ENCODE measurements at regions not wholly inside any gene's neighbourhood (a gene's known extent, or its start where the extent isn't known, plus 50 kb on each side); places are given as distances from the start of the nearest gene placed in this dataset.

DNA sequence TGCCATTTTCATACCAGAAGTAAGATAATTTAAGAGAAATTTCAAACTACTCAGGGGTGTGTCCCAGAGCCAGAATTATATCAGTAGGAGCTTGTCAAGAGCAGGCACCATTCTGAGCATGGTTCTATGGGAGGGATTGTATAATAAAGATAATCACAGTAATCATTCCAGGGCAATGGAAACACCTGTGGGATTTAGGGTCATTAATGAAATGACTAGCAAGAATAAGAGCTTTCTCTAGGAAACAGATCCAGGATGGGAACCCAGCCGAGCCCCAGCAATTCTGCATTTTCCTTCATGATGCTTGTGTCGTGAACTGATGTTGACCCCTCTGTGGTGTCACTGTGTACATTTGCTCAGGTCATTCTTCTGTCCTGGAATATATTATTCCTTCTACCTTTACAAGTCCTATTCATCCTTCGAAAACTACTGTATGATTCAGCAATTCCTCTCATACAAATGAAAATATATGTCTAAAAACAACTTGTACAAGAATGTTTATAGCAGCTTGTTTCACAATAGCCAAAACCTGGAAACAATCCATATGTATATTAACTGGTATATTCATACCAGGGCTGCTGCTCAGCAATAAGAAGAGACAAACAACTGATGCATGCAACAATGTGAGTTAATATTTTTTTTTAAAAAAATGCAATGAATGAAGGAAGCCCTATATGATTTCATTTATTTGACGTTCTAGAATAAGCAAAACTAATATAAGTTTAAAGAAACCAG lies 687.8 kb upstream of the KLHL29 start:
- no peak for DNase-seq

DNA sequence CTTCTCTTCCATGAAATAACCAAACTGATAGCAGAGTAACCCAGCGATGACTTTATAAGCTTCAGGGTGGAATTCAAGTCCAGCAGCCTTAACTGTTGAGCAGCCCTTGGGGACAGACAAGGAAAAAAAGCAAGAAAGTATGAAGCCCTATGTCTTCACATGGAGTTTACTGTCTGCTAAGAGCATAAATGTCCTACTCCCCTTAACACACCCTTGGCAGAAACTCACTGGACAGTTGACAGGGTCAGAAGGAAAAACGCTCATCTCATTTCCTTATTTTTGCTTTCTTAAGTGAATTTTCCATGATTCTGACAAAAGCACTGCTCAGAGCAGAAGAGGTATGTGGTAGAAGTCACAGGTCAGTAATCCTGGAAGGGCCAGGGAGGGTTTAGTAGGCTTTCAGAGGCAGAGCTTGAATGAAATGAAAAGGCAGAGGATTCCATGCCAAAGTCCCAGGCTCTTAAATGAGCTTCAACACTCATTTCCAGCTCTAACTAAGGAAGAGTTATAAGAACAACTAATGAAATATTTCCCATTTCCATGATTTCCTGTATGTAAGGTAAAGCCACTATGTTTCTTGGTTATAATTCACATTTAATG lies 683.3 kb upstream of the KLHL29 start:
- no peak for DNase-seq

DNA sequence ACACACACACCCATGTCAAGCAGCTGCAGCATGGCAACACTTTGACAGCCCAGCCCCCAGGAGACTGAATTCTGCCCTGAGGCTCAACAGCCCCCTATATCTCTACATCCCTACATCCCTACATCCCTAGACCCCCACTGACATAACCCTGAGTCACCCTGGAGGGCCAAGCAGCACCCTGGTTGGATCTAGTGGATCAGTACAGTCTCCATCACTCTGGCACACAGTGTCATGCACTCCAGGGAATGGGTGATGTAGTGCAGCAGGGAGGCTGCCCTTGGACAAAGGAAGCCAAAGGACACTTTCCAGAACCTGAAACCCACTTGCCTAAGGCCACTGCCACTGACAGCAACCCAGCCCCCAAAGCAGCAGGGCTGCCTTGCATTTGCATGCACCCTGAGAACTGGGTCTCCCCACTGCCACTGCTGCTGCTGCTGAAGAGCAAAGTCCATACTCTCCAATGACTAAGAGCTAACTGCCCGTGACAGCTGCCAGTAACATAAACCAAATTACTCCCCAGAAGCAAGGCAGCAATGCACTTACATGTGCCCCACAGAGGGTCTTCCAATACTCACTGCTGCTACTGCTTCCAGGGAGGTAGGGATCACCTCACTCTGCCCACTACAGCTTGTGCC lies 681.6 kb upstream of the KLHL29 start:
- DNase-seq: no peak

DNA sequence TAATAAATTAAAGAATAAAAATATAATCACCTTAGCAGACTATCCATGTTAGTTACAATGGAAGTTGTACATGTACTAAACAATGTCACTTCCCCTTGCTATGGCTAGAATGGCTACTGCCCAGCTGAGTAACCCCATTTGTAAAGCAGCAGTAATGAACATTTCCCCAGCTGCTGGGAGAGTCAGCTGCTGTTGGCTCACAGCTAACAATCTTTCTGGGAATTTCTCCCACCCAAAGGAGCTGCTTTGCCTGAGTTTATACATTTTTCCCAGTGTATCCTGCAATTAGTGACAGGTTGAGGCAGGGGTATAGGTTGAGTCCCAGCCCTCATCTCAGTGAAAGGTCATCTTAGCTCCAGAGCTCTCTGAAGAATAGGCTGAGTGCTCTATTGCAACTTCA lies 665.6 kb upstream of the KLHL29 start:
- DNase-seq: no peak

DNA sequence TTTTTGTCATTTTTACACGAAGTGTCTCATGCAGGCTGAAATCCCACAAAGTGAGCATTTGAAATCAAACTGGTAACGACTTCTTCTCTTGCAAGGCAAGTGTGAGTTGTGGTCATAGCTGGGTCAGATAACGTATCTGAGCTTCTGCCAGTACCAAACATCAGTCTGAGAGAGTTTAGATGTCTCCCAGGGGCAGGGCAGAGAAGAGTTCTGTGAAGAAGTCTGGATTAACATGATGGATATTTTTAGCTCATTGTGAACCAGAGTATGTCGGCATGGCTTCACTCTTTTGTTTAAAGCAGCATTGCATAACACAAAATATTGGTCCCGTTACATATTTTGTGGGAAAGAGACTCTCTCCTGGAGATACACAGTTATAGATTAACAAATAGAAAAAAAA lies 655.5 kb upstream of the KLHL29 start:
- DNase-seq: no peak

DNA sequence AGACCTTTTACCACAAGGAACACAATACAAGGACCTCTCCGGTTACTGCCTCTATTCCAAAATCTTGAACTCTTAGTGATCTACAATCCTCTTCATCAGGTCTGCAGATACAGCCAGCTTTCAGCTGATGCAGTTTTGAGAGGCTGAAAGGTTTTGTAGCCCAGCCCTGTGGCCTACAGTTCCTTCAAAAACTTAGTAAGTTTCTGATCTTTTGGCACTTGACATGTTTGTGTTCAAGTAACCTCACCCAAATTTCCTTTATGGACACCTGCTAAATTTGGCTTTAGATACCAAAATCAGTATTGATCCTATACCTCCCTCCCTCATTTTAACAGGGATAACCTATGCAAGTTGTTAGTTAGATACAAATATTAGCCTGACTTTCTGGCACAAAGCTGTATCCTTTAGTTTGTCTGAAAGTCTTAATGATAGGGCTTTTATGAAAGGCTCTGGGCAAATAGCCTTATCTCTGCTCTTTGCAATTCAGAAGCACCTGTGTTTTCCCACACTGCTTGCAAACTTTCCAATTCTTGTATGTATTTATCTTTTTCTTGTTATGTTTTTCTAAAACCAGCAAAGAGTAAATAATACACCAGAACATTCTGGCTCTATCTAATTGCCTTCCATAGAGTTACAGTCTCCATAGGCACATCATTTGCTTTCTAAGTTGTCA lies 650.5 kb upstream of the KLHL29 start:
- DNase-seq: no peak

DNA sequence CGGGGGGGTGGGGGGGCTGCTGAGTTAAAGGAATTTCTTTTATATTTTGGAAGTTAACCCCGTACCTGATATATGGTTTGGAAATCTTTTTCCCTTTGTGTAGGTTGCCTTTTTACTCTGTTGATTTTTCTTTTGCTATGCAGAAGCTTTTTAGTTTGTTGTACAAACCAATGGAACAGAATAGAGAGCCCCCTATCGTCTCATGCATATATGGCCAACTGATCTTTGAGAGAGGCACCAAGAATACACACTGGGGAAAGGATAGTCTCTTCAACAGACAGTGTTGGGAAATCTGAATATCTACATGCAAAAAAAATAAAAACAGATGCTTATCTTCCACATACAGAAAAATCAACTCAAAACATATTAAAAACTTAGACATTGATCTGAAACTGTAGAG lies 647.8 kb upstream of the KLHL29 start:
- no peak for DNase-seq

DNA sequence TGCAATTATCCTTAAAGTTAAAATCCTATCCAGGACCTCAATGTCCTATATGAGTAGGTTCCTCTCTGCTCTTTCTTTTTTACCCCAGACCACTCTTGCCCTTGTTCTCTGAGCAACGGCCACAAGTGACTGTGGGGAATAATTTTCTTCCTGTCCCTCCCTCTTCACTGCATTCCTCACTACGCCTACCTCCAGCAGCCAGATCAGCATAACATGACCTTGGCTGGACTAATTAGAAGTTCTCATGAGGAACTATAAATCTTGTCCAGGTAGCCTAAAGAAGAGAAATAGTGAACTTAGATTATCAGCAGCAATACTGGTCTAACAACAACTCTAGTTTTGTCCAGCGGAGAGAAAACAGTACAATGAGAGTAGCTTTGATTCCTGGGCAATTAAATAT lies 643.8 kb upstream of the KLHL29 start:
- DNase-seq: no peak

DNA sequence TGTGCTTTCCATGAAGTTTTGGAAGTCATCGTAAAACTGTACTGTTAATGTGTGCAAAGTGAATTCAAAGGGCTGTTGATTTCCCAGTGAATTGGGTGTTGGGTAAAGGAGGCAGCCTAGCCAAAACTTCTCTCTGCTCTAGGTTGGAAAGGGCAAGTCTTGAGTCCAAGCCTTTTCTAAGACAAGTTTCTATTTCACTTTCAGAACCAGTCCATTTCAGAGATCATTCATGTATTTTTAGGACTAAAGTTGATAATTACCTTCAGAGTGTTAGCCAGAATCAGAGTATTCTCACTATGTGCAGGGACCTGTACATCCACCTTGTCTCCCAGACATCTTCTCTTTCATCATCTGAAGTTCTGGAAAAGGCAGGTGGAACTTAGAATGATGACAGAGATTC lies 636.1 kb upstream of the KLHL29 start:
- DNase-seq: no peak

DNA sequence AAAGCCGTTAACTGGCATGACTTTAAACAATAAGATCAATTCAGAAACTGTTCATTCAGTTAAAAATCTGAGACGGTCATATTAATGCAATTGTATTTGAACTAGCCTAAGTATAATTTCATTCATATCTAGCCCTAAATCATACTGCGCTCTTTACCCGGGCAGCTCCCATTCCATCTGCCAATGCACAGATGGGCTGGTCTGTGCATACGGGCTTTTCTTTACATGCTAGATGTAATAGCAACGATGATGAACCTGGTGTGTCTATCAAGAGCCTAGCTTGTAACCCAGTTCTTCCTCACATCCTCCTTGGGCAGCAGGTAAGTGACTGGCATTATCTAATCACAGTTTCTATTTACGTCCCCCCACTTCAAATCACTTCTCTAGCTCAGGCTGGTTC lies 631.5 kb upstream of the KLHL29 start:
- no peak for DNase-seq

DNA sequence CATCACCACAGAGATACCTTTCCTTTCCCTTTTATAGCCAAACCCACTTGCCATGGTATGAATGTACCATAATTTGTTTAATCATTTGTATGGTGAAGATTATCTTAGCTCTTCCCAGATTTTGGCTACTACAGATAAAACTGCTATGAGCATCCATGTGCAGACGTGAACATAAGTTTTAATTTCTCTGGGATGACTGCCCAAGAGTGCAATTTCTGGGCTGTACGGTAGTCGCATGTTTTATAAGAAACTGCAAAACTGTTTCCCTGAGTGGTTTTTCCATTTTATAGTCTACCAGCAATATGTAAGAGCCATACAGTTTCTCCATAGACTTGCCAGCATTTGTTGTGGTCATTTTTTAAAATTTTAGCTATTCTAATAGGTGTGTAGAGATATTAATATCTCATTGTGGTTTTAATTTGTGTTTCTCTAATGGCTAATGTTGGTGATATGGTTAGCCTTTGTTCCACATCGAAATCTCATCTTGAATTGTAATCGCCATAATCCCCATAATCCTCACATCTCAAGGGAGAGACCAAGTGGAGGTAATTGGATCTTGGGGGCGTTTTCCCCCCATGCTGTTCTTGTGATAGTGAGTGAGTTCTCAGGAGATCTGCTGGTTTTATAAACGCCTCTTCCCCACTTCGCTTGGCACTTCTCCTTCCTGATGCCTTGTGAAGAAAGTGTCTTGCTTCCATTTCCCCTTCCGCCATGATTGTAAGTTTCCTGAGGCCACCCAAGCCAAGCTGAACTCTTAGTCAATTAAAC lies 628.5 kb upstream of the KLHL29 start:
- DNase-seq: no peak

DNA sequence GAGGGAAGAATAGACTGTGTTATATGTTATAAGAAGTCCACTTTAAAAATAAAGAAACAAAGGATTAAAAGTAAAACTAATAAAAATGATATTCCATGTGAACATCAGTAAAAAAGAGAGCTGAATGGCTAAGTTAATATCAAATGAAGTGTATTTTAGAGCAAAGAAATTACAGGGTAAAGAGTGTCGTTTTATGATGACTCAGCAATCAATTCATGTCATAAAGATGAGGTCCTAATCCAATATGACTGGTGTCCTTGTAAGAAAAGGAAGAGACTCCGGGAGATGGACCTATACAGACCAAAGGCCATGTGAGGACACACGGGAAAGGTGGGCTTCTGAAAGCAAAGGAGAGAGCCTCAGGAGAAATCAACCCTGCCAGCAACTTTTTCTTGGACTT lies 615.5 kb upstream of the KLHL29 start:
- DNase-seq: no peak

DNA sequence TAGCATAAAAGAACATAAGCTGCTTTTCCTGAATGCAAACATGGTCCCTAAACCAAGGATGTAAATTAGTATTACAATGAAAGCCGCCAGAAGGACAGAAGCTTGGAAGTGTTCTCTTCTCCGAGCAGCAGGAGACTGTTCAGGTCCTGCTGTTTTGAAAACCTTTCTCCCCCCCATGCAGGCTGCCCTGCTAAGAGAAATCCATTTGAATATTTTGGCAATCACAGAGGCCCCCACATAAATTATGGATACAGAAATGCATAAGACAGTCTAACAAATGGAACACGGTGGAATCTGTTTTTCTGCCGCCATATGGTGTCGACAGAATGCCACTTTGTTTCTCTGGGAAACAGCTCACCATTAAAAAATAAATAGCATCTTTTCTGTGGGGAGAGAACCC lies 600.4 kb upstream of the KLHL29 start:
- DNase-seq: no peak

DNA sequence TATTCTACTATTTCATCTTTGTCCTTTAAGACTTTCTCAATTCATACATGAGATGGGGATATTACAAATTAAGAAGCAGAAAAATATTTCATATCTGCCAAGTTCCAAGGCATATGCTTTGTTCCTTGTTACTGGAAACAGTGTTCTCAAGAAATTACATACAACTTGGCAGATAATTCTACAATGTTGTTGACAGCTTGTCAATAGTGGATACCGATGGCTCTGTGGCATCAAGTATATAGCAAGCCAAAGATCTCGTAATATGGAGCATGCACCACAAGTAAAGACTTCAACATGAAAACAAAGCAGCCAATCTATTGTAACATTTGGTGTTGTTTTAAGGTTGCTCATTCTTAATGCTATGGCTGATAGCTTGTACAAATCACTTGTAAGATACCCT lies 598.2 kb upstream of the KLHL29 start:
- DNase-seq: no peak

DNA sequence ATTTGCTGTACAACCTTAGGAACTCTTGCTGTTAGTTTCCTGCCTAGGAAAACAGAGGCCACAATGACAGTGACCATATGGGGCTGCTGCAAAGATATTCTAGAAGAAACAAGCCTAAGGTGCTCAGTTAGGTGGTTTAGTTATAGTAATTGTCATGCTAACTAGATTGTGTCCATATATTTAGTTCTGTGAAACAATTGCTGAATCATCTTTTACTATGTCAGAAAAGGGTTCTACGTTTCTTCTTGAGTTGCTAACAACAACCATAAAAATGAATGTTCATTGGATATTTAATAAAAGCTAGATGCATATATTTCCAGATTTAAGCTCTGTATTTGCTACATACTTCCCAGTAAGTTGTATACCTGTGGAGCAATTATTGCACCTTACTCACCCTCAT lies 597.2 kb upstream of the KLHL29 start:
- no peak for DNase-seq

DNA sequence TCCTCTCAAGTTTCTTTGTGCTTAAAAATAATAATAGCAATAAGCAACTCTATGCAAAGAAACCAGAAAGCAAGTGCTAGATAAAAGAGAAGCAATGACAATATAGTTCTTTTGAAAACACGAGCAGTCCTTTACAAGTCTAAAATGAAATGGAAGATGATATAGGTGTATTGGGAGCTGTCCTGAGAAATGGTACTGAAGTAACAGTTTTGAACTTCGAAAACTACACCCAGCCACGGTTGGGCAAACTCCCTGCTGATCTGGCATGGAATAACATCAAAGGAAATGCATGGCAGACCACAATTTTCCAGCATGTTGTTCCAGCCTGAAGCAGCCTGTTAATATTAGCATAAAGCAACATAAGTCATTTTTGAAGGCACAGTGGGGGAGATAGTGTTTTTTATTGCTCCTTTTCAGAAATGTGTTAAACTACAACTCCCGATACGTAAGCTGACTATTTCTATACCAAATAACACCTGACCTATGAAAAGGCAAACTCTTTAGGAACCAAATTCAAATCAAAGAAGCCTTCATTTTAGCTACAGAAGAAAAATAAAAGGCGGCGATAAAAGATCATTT lies 596.1 kb upstream of the KLHL29 start:
- DNase-seq: no peak

DNA sequence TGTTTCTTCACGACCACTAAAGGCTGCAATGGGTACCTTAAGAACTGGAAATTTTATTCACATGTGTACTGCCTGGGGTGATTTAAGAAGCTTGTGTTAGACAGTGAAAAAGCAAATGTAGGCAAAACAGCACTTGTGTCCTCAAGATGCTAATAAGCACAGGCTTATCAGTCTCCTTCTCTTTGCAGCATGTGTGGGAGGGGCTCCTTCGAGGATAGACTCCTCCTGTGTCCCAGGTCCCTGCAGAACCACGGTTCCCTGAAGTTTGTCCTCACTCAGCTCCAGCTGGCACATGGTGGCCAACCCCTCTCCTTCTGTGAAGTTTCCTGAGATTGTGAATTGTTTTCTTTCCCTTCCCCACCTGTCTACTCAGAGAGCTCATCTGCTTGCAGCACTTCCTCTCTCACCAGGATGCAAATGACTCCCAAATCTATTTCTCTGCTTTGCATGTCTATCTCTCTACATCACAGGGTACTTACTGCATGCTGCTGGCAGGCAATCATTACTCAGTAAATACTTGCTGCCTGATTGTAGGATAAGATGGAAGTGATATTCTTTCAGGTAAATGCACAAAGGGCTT lies 589.6 kb upstream of the KLHL29 start:
- no peak for DNase-seq

DNA sequence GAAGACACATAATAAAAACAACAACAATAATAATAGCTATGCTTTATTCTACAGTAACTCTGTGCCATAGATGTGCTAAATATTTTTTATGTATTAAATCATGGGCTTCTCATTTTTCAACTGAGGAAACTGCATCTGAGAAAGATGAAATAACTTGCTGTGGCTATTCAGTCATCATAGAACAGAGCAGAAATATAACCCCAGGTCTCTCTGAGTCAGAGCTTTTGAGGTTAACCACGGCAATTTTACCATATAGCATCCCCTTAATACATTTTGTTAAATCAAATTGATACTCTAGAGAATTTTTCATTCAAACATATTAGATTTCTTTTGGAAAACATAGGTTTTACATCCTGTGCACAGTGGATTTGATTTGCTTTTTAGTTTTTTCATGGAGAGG lies 586.6 kb upstream of the KLHL29 start:
- no peak for DNase-seq

DNA sequence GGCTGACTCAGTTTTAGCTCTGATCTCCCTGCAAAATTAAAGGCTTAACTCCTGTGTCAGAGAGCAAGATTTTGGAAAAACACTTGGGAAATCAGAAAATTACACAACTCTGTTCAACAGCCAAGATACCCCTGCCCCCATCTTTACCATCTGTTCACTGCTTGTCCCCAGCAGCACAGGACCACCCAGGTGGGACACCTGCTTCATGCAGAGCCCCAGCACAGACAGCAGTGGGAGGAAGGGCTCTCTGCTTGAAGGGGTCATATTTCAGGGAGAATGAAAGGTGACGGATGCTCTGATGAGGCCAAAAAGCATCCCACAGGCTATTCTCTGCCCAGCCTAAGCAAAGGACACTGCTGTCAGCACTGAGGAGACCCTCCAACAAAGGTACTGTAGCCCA lies 584.6 kb upstream of the KLHL29 start:
- no peak for DNase-seq

DNA sequence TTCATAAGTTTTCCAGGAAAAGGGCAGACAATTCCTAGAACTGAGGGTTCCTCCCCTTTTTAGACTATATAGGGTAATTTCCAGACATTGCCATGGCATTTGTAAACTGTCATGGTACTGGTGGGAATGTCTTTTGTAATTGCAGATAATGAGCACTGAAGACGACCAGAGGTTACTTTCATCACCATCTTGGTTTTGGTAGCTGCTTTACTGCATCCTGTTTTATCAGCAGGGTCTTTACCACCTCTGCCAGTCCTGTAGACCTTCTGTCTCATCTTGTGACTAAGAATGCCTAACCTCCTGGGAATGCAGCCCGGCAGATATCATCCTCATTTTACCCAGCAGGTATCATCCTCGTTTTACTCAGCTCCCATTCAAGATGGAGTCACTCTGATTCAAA lies 583.9 kb upstream of the KLHL29 start:
- DNase-seq: no peak

DNA sequence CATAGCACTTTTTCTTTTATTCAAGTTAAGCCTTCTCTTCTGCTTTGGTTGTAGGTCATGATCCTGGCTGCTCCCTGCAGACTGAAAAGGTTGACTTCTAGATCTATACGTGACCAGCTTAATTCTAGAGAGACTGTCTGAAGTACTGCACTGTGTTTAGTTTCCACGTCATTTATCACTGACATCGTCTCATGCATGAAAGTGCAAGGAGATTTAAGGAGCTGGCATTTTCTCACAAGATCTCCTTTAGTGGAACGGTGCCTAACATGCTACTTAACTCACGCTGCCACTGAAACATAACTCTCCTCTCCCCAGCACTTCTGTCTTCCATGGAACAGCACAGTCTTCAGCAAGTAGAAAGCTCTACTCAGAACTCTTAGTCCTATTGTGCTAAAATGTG lies 583.0 kb upstream of the KLHL29 start:
- no peak for DNase-seq

DNA sequence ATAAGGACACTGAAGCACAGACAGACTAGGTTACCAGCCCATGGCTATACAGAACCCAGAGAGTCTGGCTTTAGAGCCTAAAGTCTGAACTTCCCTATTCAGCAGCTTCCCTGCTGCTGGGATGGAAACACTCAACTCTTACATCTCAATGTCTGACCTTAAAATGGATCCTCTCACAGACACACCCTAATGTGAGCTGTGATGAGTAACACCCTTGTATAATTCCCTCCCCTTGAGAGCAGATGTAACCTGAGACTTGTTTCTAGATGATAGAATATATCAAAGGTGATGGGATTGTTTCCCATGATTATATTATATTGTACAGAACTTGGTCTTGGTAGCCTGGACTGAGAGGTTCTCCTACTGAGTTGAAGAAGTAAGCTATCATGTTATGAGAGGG lies 577.1 kb upstream of the KLHL29 start:
- no peak for DNase-seq

DNA sequence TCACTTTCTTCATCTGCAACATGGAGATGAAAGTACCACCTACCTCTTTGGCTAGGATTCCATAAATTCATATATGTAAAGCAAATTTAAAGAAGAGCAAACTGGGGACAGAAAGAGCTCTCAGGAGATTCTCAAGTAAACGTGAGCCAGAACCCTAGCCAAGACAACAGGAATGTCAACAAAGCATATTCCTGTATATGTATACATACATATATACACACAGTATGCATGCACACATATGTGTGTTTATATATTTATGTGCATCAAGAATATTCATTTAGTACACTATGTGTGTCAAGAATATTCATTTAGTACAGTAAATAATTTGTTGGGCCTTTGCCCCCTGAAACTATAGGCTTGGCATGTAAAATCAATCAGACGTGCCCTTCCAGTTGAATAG lies 574.4 kb upstream of the KLHL29 start:
- no peak for DNase-seq
